B cell (primary cell): ENCODE measurements at regions not wholly inside any gene's neighbourhood (a gene's known extent, or its start where the extent isn't known, plus 50 kb on each side); places are given as distances from the start of the nearest gene placed in this dataset.

ENCODE experiments used
- ATAC-seq: fragments of 200-7000 bp; cut with Tn5 transposase; one replicate; pipeline ENCODE4 v1.10.0; 2021; ENCODE audit warnings: low read depth, mild to moderate bottlenecking, moderate number of reproducible peaks, moderate library complexity
- CTCF ChIA-PET: fragments of 350-600 bp; sonication (Branson Sonifier 250); formaldehyde crosslinking; loops from one replicate; lab custom pipeline; 2021; ENCODE audit warnings: antibody characterized with exemption, inconsistent platforms; lab: Charles Lee
- POLR2A ChIA-PET: fragments of 350-600 bp; sonication (Branson Sonifier 250); formaldehyde crosslinking; loops from one replicate; lab custom pipeline; 2021; ENCODE audit warnings: antibody characterized with exemption; lab: Charles Lee
- DNase-seq: peaks from one replicate; pipeline ENCODE4 v3.0.0; 2013
- H2AFZ ChIP-seq: 2 replicates; pipeline ENCODE4 v1.6.1; 2012; ENCODE audit warnings: mild to moderate bottlenecking, low read depth, low read length; ENCODE audit not compliant: insufficient read depth, poor library complexity, severe bottlenecking
- H3K27ac ChIP-seq, 2 donors: 1 replicate in 1 of 2; 2 replicates in 1 of 2; pipeline ENCODE4 v1.5.1; 2012 to 2013; ENCODE audit warnings: low read length in 2 of 2, mild to moderate bottlenecking in 2 of 2, moderate library complexity in 1 of 2
- H3K27me3 ChIP-seq, 4 experiments: fragments of 200-600 bp in 1 of 4; sonication (generic) in 1 of 4; replicated peaks in 1 of 4; 1 replicate in 2 of 4; 2 replicates in 2 of 4; pipeline versions ENCODE4 v1.6.1 to v1.7.0; 2013 to 2016; ENCODE audit warnings: low read length in 3 of 4, mild to moderate bottlenecking in 2 of 4, mixed read lengths in 1 of 4, moderate library complexity in 1 of 4; ENCODE audit not compliant: insufficient read depth in 4 of 4, control insufficient read depth in 3 of 4; ENCODE audit errors: control extremely low read depth in 1 of 4
- H3K36me3 ChIP-seq, 2 experiments: replicated peaks in 1 of 2; 1 replicate in 1 of 2; 2 replicates in 1 of 2; pipeline versions ENCODE4 v1.6.1 to v1.7.1; 2013; ENCODE audit warnings: low read length in 1 of 2; ENCODE audit not compliant: insufficient read depth in 2 of 2, control insufficient read depth in 1 of 2; ENCODE audit errors: control extremely low read depth in 1 of 2, extremely low read depth in 1 of 2
- H3K4me1 ChIP-seq, 2 donors: fragments of 200-600 bp in 1 of 2; sonication (generic) in 1 of 2; 1 replicate in 1 of 2; 2 replicates in 1 of 2; pipeline versions ENCODE4 v1.5.1 to v1.6.1; 2013 to 2017; ENCODE audit warnings: low read length in 2 of 2; ENCODE audit not compliant: control insufficient read depth in 2 of 2, insufficient read depth in 2 of 2
- H3K4me2 ChIP-seq: replicated peaks from 2 replicates; pipeline ENCODE3; 2012; ENCODE audit warnings: mild to moderate bottlenecking, low read depth, low read length; ENCODE audit not compliant: poor library complexity, severe bottlenecking
- H3K4me3 ChIP-seq, 5 experiments: fragments of 200-600 bp in 1 of 5; sonication (generic) in 1 of 5; 1 replicate in 3 of 5; 2 replicates in 2 of 5; pipeline versions ENCODE4 v1.5.1 to v1.7.0; 2011 to 2016; ENCODE audit warnings: low read length in 4 of 5, mild to moderate bottlenecking in 4 of 5, low read depth in 2 of 5, control low read depth in 1 of 5, moderate library complexity in 1 of 5; ENCODE audit not compliant: insufficient read depth in 1 of 5; ENCODE audit errors: control extremely low read depth in 1 of 5, extremely low read depth in 1 of 5
- H3K79me2 ChIP-seq: fragments of 200-600 bp; sonication (generic); one replicate; pipeline ENCODE4 v1.6.0; 2016; ENCODE audit warnings: low read length; ENCODE audit not compliant: control insufficient read depth, insufficient read depth
- H3K9ac ChIP-seq: fragments of 200-600 bp; sonication (generic); 2 replicates; pipeline ENCODE4 v1.6.1; 2017; ENCODE audit warnings: mild to moderate bottlenecking, low read length, moderate library complexity
- H3K9me3 ChIP-seq, 3 donors: one replicate each; pipeline versions ENCODE4 v1.6.1 to v1.7.1; 2013; ENCODE audit warnings: low read length in 2 of 3; ENCODE audit not compliant: control insufficient read depth in 2 of 3, insufficient read depth in 1 of 3; ENCODE audit errors: control extremely low read depth in 1 of 3
- H4K20me1 ChIP-seq: 2 replicates; pipeline ENCODE4 v1.6.0; 2012; ENCODE audit warnings: mild to moderate bottlenecking, low read length; ENCODE audit not compliant: insufficient read depth, control insufficient read depth, poor library complexity, severe bottlenecking
- H3K27ac Mint-ChIP-seq: one replicate; pipeline ENCODE4 v1.8.0; 2021; ENCODE audit warnings: mixed read lengths
- H3K27me3 Mint-ChIP-seq: one replicate; pipeline ENCODE4 v1.8.0; 2021; ENCODE audit warnings: mixed read lengths
- H3K4me1 Mint-ChIP-seq: one replicate; pipeline ENCODE4 v1.8.0; 2021; ENCODE audit warnings: mixed read lengths
- H3K4me3 Mint-ChIP-seq: one replicate; pipeline ENCODE4 v1.8.0; 2021; ENCODE audit warnings: mixed read lengths
- H3K9me3 Mint-ChIP-seq: one replicate; pipeline ENCODE4 v1.8.0; 2022; ENCODE audit warnings: mixed read lengths; ENCODE audit not compliant: insufficient read depth
- EZH2 ChIP-seq: IDR thresholded peaks from 2 replicates; pipeline ENCODE4 v1.6.1; 2012; ENCODE audit warnings: borderline replicate concordance, low read depth, mild to moderate bottlenecking, moderate library complexity, low read length; ENCODE audit not compliant: insufficient read depth, poor library complexity, severe bottlenecking
- WGBS: methylation state at CpG from one replicate; pipeline ENCODE4 v1.1.5; 2013; ENCODE audit warnings: missing lambda C conversion rate; ENCODE audit not compliant: insufficient coverage; 5-methylcytosine and 5-hydroxymethylcytosine counted together
- intact Hi-C: fragments of 100-400 bp; cut with micrococcal nuclease; formaldehyde crosslinking; loops from one replicate; pipeline ENCODE4 v1.10.0; 2022
- TF ChIP-seq, protein P1 (sequence below): fragments of 200-600 bp; IDR thresholded peaks from one replicate; pipeline ENCODE4 v1.8.0; 2022; ENCODE audit warnings: antibody characterized with exemption, mild to moderate bottlenecking

DNA sequence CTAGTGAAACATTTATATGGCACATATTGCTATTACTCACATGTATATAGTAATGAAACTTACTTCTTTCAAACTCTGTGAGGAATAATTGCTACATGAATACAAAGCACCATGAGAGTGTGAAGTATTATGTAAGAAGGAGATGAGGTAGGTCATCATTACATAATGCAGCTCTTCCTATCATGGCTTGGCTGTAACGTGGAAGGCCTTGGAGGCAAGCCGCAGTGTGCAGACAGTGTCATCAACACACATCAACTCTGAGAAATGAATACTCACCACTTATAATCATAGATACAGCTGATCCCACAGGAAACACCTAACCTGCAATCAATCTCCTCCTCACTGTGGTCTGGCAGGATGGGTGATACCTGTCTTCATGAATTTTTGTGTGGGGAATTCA, 49.9 kb upstream of the CCDC91 start:
- WGBS = no CpG with 5 or more reads among the region's 2 CpGs
- Histone ChIP-seq H3K9me3 (no peaks in the 10 kb centered on the region), H3K27me3 (no peaks in the 10 kb centered on the region), H3K36me3 (no peaks in the 10 kb centered on the region), H3K4me1 (no peaks in the 10 kb centered on the region), H3K9ac (no peak overlapping the region), H4K20me1 (no peaks in the 10 kb centered on the region), H3K4me2 (no peak overlapping the region), H2AFZ (no peak overlapping the region), H3K27ac (no peak overlapping the region), H3K4me3 (no peak overlapping the region), H3K79me2 (no peaks in the 10 kb centered on the region)
- Mint-ChIP-seq H3K4me3 (no peak overlapping the region), H3K4me1 (no peaks in the 10 kb centered on the region), H3K27ac (no peak overlapping the region), H3K9me3 (no peaks in the 10 kb centered on the region), H3K27me3 (peaks cover 3% of the 10 kb centered on the region)
- POLR2A ChIA-PET = no interaction called here
- CTCF ChIA-PET = no interaction called here
- DNase-seq (no peak), ATAC-seq (no peak)
- intact Hi-C loops = no loop called here
- TF ChIP-seq, protein P1, sequence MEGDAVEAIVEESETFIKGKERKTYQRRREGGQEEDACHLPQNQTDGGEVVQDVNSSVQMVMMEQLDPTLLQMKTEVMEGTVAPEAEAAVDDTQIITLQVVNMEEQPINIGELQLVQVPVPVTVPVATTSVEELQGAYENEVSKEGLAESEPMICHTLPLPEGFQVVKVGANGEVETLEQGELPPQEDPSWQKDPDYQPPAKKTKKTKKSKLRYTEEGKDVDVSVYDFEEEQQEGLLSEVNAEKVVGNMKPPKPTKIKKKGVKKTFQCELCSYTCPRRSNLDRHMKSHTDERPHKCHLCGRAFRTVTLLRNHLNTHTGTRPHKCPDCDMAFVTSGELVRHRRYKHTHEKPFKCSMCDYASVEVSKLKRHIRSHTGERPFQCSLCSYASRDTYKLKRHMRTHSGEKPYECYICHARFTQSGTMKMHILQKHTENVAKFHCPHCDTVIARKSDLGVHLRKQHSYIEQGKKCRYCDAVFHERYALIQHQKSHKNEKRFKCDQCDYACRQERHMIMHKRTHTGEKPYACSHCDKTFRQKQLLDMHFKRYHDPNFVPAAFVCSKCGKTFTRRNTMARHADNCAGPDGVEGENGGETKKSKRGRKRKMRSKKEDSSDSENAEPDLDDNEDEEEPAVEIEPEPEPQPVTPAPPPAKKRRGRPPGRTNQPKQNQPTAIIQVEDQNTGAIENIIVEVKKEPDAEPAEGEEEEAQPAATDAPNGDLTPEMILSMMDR = no peak
- no peak for TF ChIP-seq EZH2
